ENCODE measurements at regions not wholly inside any gene's neighbourhood (a gene's known extent, or its start where the extent isn't known, plus 50 kb on each side); places are given as distances from the start of the nearest gene placed in this dataset.

- no peak overlapping the region for H3K27ac ChIP-seq (ENCODE audit: low read length)
- no CpG with 5 or more reads among the region's 1 CpG for WGBS (ENCODE audit: insufficient coverage, insufficient read length)
- H3K9me3 ChIP-seq (ENCODE audit: control insufficient read depth, insufficient read depth, low read length) = no peaks in the 10 kb centered on the region
- H3K4me1 ChIP-seq (ENCODE audit: control insufficient read depth, insufficient read depth, low read length) = no peaks in the 10 kb centered on the region
- no peaks in the 10 kb centered on the region for H3K36me3 ChIP-seq (ENCODE audit: control insufficient read depth, insufficient read depth, low read length)
- no peaks in the 10 kb centered on the region for H3K27me3 ChIP-seq (ENCODE audit: control insufficient read depth, insufficient read depth, low read length)
- H3K4me3 ChIP-seq (ENCODE audit: low read length) = no peak overlapping the region
- no peak for DNase-seq (ENCODE audit: low read depth, low spot score)
These were observed 502.3 kb downstream of the ZWINT start for GRCh38 chr10:55858730-55859129.

- WGBS (ENCODE audit: insufficient coverage, insufficient read length) = no CpG with 5 or more reads among the region's 3 CpGs
- DNase-seq (ENCODE audit: low read depth, low spot score) = no peak
These were observed 508.2 kb downstream of the ZWINT start for GRCh38 chr10:55852900-55853299.

DNA sequence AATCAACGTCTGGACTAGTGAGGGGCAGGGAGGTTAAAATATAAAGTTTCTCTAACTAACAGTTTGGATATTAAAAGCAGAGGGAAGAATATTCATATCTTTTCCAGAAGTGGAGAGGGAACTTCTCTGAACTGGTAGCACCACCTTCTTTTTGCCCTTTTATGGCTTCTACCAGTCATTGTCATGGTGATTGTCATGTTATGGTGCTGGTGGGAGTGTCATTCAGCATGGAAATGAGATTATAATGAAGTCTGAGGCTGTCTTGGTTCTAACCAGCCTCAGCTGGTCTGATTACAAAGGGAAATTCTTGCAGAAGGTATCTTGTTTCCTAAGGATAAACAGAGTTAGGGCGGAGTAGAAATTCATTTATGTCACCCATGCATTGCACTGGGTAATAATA is 523.8 kb downstream of the ZWINT start:
- no peak for DNase-seq (ENCODE audit: low read depth, low spot score)
- no peak overlapping the region for H3K27ac ChIP-seq (ENCODE audit: low read length)
- no peaks in the 10 kb centered on the region for H3K36me3 ChIP-seq (ENCODE audit: control insufficient read depth, insufficient read depth, low read length)
- H3K4me3 ChIP-seq (ENCODE audit: low read length) = no peak overlapping the region
- H3K4me1 ChIP-seq (ENCODE audit: control insufficient read depth, insufficient read depth, low read length) = no peaks in the 10 kb centered on the region
- no peaks in the 10 kb centered on the region for H3K9me3 ChIP-seq (ENCODE audit: control insufficient read depth, insufficient read depth, low read length)
- H3K27me3 ChIP-seq (ENCODE audit: control insufficient read depth, insufficient read depth, low read length) = no peaks in the 10 kb centered on the region
- WGBS (ENCODE audit: insufficient coverage, insufficient read length) = no CpG with 5 or more reads among the region's 2 CpGs

More at GRCh38 chr10:55852900-55853299, 508.2 kb downstream of the ZWINT start:
- Histone ChIP-seq H3K27ac (ENCODE audit: low read length) (no peak overlapping the region), H3K4me3 (ENCODE audit: low read length) (no peak overlapping the region), H3K4me1 (ENCODE audit: control insufficient read depth, insufficient read depth, low read length) (no peaks in the 10 kb centered on the region), H3K9me3 (ENCODE audit: control insufficient read depth, insufficient read depth, low read length) (no peaks in the 10 kb centered on the region), H3K27me3 (ENCODE audit: control insufficient read depth, insufficient read depth, low read length) (no peaks in the 10 kb centered on the region), H3K36me3 (ENCODE audit: control insufficient read depth, insufficient read depth, low read length) (no peaks in the 10 kb centered on the region)

GRCh38 chr10:55822096-55822495 is 539.0 kb downstream of the ZWINT start:
- WGBS (ENCODE audit: insufficient coverage, insufficient read length) = no CpG with 5 or more reads among the region's 1 CpG
- H3K27me3 ChIP-seq (ENCODE audit: control insufficient read depth, insufficient read depth, low read length) = no peaks in the 10 kb centered on the region
- no peak overlapping the region for H3K27ac ChIP-seq (ENCODE audit: low read length)
- H3K4me3 ChIP-seq (ENCODE audit: low read length) = no peak overlapping the region
- peak; percentile 52 for DNase-seq (ENCODE audit: low read depth, low spot score)
- H3K4me1 ChIP-seq (ENCODE audit: control insufficient read depth, insufficient read depth, low read length) = no peaks in the 10 kb centered on the region; the same call in 1 of the 2 replicates
- no peaks in the 10 kb centered on the region; the same call in 1 of the 2 replicates for H3K9me3 ChIP-seq (ENCODE audit: control insufficient read depth, insufficient read depth, low read length)
- no peaks in the 10 kb centered on the region for H3K36me3 ChIP-seq (ENCODE audit: control insufficient read depth, insufficient read depth, low read length)

GRCh38 chr10:55820478-55820877 is 540.6 kb downstream of the ZWINT start:
- no peak for DNase-seq (ENCODE audit: low read depth, low spot score)
- H3K4me1 ChIP-seq (ENCODE audit: control insufficient read depth, insufficient read depth, low read length) = no peaks in the 10 kb centered on the region; the same call in 1 of the 2 replicates
- no CpG with 5 or more reads among the region's 4 CpGs for WGBS (ENCODE audit: insufficient coverage, insufficient read length)
- H3K4me3 ChIP-seq (ENCODE audit: low read length) = no peak overlapping the region
- H3K27ac ChIP-seq (ENCODE audit: low read length) = no peak overlapping the region
- no peaks in the 10 kb centered on the region; the same call in 1 of the 2 replicates for H3K9me3 ChIP-seq (ENCODE audit: control insufficient read depth, insufficient read depth, low read length)
- H3K36me3 ChIP-seq (ENCODE audit: control insufficient read depth, insufficient read depth, low read length) = no peaks in the 10 kb centered on the region
- no peaks in the 10 kb centered on the region for H3K27me3 ChIP-seq (ENCODE audit: control insufficient read depth, insufficient read depth, low read length)

DNA sequence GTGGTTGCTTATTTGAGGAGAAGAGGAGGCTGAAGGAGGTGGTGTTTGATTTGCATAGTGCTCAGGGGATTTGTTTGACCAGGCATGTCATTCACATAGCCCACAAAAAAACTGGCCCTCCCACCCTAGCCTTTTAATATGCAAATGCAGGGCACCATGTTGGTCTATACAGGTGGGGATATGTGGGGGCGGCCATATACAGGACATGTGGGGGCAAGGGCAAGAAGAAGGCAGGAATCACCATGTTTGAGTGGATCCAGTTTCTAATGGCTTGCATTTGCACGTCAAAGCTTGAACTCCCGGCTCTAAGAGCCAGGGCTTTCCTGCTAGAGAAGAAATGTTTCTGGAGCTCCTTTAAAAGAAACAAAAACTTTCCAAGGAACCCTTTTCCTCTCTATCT is 541.0 kb downstream of the ZWINT start:
- Histone ChIP-seq H3K27ac (ENCODE audit: low read length) (no peak overlapping the region), H3K9me3 (ENCODE audit: control insufficient read depth, insufficient read depth, low read length) (no peaks in the 10 kb centered on the region; the same call in 1 of the 2 replicates), H3K4me3 (ENCODE audit: low read length) (no peak overlapping the region), H3K4me1 (ENCODE audit: control insufficient read depth, insufficient read depth, low read length) (no peaks in the 10 kb centered on the region; the same call in 1 of the 2 replicates), H3K36me3 (ENCODE audit: control insufficient read depth, insufficient read depth, low read length) (no peaks in the 10 kb centered on the region), H3K27me3 (ENCODE audit: control insufficient read depth, insufficient read depth, low read length) (no peaks in the 10 kb centered on the region)
- DNase-seq (ENCODE audit: low read depth, low spot score) = peak; percentile 25
- WGBS (ENCODE audit: insufficient coverage, insufficient read length) = no CpG with 5 or more reads among the region's 3 CpGs

GRCh38 chr10:55813451-55814170 is 547.4 kb downstream of the ZWINT start:
- Histone ChIP-seq H3K4me3 (ENCODE audit: low read length) (no peak overlapping the region), H3K27me3 (ENCODE audit: control insufficient read depth, insufficient read depth, low read length) (no peaks in the 10 kb centered on the region), H3K36me3 (ENCODE audit: control insufficient read depth, insufficient read depth, low read length) (no peaks in the 10 kb centered on the region; the same call in 1 of the 2 replicates), H3K9me3 (ENCODE audit: control insufficient read depth, insufficient read depth, low read length) (no peaks in the 10 kb centered on the region; the same call in 1 of the 2 replicates), H3K4me1 (ENCODE audit: control insufficient read depth, insufficient read depth, low read length) (no peaks in the 10 kb centered on the region), H3K27ac (ENCODE audit: low read length) (no peak overlapping the region)
- WGBS (ENCODE audit: insufficient coverage, insufficient read length) = no CpG with 5 or more reads among the region's 4 CpGs
- no peak for DNase-seq (ENCODE audit: low read depth, low spot score)

DNA sequence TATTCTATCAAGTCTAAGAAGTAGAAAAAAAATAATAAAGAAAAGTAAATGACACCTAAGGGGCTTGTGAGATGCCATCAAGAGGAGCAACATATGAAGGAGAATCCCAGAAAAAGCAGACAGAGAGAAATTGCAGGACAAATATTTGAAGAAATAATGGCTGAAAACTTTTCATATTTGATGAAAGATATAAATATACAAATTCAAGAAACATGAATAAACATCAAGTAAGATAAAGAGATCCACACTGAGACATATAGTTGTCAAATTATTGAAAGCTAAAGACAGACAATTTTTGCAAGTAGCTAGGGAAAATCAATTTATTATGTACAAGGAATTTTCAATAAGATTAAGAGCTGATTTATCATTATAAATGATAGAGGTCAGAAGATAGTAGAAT is 558.0 kb downstream of the ZWINT start:
- H3K27ac ChIP-seq (ENCODE audit: low read length) = no peak overlapping the region
- H3K27me3 ChIP-seq (ENCODE audit: control insufficient read depth, insufficient read depth, low read length) = no peaks in the 10 kb centered on the region
- H3K4me3 ChIP-seq (ENCODE audit: low read length) = no peak overlapping the region
- DNase-seq (ENCODE audit: low read depth, low spot score) = no peak
- no peaks in the 10 kb centered on the region for H3K36me3 ChIP-seq (ENCODE audit: control insufficient read depth, insufficient read depth, low read length)
- no peaks in the 10 kb centered on the region for H3K9me3 ChIP-seq (ENCODE audit: control insufficient read depth, insufficient read depth, low read length)
- H3K4me1 ChIP-seq (ENCODE audit: control insufficient read depth, insufficient read depth, low read length) = no peaks in the 10 kb centered on the region

DNA sequence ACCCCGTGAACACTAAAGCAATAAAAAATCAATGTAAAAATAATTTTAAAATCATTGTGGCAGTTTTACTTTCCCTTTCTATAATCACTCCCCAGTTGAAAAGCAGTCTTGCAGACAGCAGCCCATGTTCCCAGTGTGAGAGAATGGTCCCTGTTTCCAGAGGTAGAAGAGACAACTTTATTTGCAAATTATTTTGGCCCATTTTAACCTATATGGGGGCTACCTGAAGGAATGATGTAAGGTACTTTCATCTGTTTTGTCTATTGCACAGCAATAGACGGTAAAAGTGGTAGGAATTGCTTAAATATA is 559.8 kb downstream of the ZWINT start:
- no CpG with 5 or more reads among the region's 2 CpGs for WGBS (ENCODE audit: insufficient coverage, insufficient read length)
- Histone ChIP-seq H3K4me3 (ENCODE audit: low read length) (no peak overlapping the region), H3K36me3 (ENCODE audit: control insufficient read depth, insufficient read depth, low read length) (no peaks in the 10 kb centered on the region)

DNA sequence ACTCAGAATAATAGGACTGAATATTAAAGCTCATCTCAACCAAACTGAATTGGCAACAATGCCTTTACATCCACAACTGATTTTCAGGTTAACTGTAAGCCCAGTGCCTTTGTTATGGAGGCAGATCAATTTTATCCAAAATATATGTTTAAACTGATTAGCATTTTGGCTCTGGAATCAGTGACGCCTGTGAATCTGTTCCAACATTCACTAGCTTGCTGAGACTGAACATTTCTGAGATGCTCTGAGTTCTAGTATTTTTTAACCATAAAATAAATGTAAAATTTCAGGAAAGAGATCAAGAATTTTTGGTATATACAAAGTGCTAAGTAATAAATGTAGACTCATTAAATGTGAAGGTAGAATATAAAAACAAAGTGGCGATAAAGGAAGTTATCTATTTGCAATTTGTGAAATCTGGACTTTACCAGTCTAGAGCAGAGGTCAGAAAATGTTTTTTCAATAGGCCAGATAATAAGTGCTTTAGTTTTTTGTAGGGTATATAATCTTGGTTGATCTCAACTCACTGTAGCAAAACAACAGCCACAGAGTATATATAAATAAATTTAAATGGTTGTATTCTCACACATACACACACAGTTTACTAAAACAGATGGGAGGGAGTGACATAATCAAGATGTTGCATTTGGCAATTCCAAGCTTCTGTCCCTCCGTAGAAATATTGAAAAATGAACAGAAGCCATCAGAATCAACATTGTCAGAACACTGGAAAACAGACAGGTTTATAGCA is 560.3 kb downstream of the ZWINT start:
- Histone ChIP-seq H3K36me3 (ENCODE audit: control insufficient read depth, insufficient read depth, low read length) (no peaks in the 10 kb centered on the region), H3K4me3 (ENCODE audit: low read length) (no peak overlapping the region), H3K27me3 (ENCODE audit: control insufficient read depth, insufficient read depth, low read length) (no peaks in the 10 kb centered on the region), H3K4me1 (ENCODE audit: control insufficient read depth, insufficient read depth, low read length) (no peaks in the 10 kb centered on the region), H3K9me3 (ENCODE audit: control insufficient read depth, insufficient read depth, low read length) (no peaks in the 10 kb centered on the region), H3K27ac (ENCODE audit: low read length) (no peak overlapping the region)
- no peak for DNase-seq (ENCODE audit: low read depth, low spot score)
- no CpG with 5 or more reads among the region's 3 CpGs for WGBS (ENCODE audit: insufficient coverage, insufficient read length)

More for the DNA sequence above, 559.8 kb downstream of the ZWINT start:
- no peak for DNase-seq (ENCODE audit: low read depth, low spot score)
- H3K27ac ChIP-seq (ENCODE audit: low read length) = no peak overlapping the region
- H3K9me3 ChIP-seq (ENCODE audit: control insufficient read depth, insufficient read depth, low read length) = no peaks in the 10 kb centered on the region
- no peaks in the 10 kb centered on the region for H3K27me3 ChIP-seq (ENCODE audit: control insufficient read depth, insufficient read depth, low read length)
- H3K4me1 ChIP-seq (ENCODE audit: control insufficient read depth, insufficient read depth, low read length) = no peaks in the 10 kb centered on the region
